ENCODE measurements at regions not wholly inside any gene's neighbourhood (a gene's known extent, or its start where the extent isn't known, plus 50 kb on each side); places are given as distances from the start of the nearest gene placed in this dataset.

GRCh38 chr15:39438799-39439592, 141.9 kb upstream of the THBS1 start:
- H3K4me3 ChIP-seq (ENCODE audit: low read depth, low read length): no peak overlapping the region
- no peak for TF ChIP-seq CTCF (IDR thresholded peaks at IDR 0.05; ENCODE audit: insufficient read depth, low read depth, low read length, missing control alignments)
- no peak for DNase-seq (ENCODE audit: low read depth)

GRCh38 chr15:39442898-39443297, 138.0 kb upstream of the THBS1 start:
- DNase-seq (ENCODE audit: low read depth): no peak
- H3K4me3 ChIP-seq (ENCODE audit: low read depth, low read length): no peak overlapping the region
- no peak for TF ChIP-seq CTCF (IDR thresholded peaks at IDR 0.05; ENCODE audit: insufficient read depth, low read depth, low read length, missing control alignments)

GRCh38 chr15:39443659-39444219, 137.1 kb upstream of the THBS1 start:
- no peak overlapping the region for H3K4me3 ChIP-seq (ENCODE audit: low read depth, low read length)
- no peak for TF ChIP-seq CTCF (IDR thresholded peaks at IDR 0.05; ENCODE audit: insufficient read depth, low read depth, low read length, missing control alignments)
- no peak for DNase-seq (ENCODE audit: low read depth)

GRCh38 chr15:39444735-39445470, 136.0 kb upstream of the THBS1 start:
- no peak for DNase-seq (ENCODE audit: low read depth)
- TF ChIP-seq CTCF (IDR thresholded peaks at IDR 0.05; ENCODE audit: insufficient read depth, low read depth, low read length, missing control alignments): no peak
- H3K4me3 ChIP-seq (ENCODE audit: low read depth, low read length): no peak overlapping the region

- no peak for TF ChIP-seq CTCF (IDR thresholded peaks at IDR 0.05; ENCODE audit: insufficient read depth, low read depth, low read length, missing control alignments)
- no peak for DNase-seq (ENCODE audit: low read depth)
- no peak overlapping the region for H3K4me3 ChIP-seq (ENCODE audit: low read depth, low read length)
Observed at GRCh38 chr15:39445931-39446330, 134.9 kb upstream of the THBS1 start.

- DNase-seq (ENCODE audit: low read depth): no peak
- no peak overlapping the region for H3K4me3 ChIP-seq (ENCODE audit: low read depth, low read length)
- no peak for TF ChIP-seq CTCF (IDR thresholded peaks at IDR 0.05; ENCODE audit: insufficient read depth, low read depth, low read length, missing control alignments)
Observed at GRCh38 chr15:39447346-39447745, 133.5 kb upstream of the THBS1 start.

All from GM12865 (cell line).